Head of caudate nucleus (tissue), 42 donors: ENCODE measurements at regions not wholly inside any gene's neighbourhood (a gene's known extent, or its start where the extent isn't known, plus 50 kb on each side); places are given as distances from the start of the nearest gene placed in this dataset.

ENCODE experiments used
- DNase-seq, 42 donors: peaks; one replicate each; pipeline versions ENCODE4 v3.0.0 to v3.0.0-alpha.2; 2020 to 2021; ENCODE audit warnings: mixed read lengths in 7 of 42
- intact Hi-C: fragments of 100-400 bp; cut with DNase I; formaldehyde crosslinking; loops from one replicate; pipeline ENCODE4 v1.15.0; 2022

DNA sequence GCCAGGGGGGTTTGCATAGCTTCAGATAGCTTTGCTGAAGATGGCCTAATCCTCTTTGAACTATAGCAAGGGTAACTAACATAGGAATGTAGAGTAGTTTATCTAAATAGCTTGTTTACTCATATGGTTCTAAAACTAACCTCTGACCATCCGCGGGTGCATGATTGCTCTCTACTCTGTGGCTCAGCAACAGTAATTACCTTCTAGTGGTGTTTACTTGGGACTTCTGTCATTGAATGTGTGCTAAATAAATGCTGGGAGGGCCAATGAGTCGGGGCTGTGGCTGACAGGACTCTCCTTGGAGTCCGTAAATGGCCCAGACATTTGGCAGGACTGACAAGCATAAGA is 1461.9 kb downstream of the UQCRFS1 start:
- intact Hi-C loops = no loop called here

GRCh38 chr19:27750391-27751043 is 1462.4 kb downstream of the UQCRFS1 start:
- intact Hi-C loops = no loop called here

More for the DNA sequence above, 1461.9 kb downstream of the UQCRFS1 start:
- peak in 2 of 42 donors; percentile 5 to 7 for DNase-seq

GRCh38 chr19:27748551-27749152 is 1464.3 kb downstream of the UQCRFS1 start:
- peak in 2 of 42 donors; percentile 4 to 5 for DNase-seq
- intact Hi-C loops = no loop called here

More at GRCh38 chr19:27750391-27751043, 1462.4 kb downstream of the UQCRFS1 start:
- peak in 2 of 42 donors; percentile 10 to 18 for DNase-seq

DNA sequence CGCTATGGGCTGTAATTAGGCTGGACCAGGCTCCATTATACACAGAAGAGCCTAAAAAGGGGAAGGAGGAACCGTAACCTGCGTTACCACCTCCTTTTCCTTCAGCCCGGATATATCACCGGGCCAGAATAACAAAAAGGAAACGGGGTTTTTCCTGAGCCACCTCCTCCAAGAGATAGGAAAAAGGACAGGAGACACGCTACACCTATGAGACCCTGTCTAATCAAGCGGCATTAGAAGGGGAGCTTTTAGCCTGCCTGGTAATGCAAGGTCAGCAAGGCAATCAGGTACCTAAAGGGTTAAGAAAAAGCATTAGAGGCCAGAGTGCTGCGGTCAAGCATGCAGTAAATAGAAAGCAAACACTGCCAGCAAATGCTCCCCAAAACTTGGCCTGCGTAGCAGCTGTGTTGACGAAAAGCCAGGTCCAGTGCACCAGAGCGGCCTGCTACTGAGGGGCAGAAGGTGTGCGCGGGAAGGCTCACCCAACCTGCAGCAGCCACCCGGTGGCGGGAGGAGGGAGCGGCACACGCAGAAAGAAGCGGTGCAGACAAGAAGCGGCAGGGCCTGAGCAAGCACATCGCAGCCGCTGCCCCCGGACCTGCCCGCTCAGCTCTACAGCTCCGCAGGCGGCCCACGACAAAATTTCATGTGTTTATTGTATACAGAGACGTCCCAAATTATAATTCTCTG is 1466.1 kb downstream of the UQCRFS1 start:
- intact Hi-C loops = no loop called here

DNA sequence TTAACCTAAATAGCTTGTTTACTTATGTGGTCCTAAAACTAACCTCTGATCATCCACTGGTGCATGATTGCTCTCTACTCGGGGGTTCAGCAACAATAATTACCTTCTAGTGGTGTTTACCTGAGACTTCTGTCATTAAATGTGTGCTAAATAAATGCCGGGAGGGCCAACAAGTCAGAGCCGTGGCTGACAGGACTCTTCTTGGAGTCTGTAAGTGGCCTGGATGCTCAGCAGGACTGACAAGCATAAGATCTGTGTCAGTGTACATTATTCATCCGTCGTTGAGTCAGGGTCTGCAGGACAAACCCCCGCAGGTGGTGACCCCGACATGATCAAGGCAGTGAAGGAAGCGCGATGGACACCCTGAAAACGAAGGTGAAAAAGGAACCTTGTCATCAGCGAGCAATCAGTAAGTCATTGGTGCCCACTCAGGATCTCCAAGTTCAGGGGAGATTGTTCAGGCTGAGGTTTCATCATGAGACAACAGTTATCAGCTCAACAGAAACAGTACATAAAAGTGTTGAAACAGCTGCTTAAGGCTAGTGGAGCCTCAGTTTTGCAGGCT is 1466.9 kb downstream of the UQCRFS1 start:
- DNase-seq = peak in 2 of 42 donors; percentile 34 to 37
- intact Hi-C loops = no loop called here

More for the DNA sequence above, 1466.1 kb downstream of the UQCRFS1 start:
- peak; percentile 3 to 58 (median 20) for DNase-seq

DNA sequence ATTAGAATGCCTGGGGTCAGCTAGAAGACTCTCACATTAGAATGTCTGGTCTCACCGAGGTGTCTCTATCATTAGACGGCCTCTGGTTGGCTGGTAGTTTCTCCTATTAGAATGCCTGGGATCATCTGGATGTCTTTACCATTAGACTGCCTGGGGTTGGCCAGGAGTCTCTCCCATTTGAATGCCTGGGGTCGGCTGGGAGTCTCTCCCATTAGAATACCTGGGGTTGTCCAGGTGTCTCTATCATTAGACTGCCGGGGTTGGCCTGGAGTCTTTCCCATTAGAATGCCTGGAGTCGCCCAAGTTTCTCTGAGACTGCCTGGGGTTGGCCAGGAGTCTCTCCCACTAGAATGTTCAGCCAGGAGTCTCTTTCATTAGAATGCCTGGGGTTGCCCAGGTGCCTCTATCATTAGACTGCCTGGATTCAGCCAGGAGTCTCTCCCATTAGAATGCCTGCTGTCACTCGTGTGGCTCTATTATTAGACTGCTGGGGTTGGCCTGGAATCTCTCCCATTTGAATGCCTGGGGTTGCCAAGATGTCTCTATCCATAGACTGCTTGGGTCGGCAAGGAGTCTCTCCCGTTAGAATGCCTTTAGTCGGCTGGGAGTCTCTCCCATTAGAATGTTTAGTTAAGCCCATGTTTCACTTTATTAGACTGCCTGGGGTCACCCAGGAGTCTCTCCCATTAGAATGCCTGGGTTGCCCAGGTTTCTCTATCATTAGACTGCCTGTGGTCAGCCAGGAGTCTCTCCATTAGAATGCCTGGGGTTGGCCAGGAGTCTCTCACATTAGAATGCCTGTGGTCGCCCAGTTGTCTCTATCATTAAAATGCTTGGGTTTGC is 1467.8 kb downstream of the UQCRFS1 start:
- DNase-seq = peak in 5 of 42 donors; percentile 10 to 42 (median 25)
- intact Hi-C loops = no loop called here

GRCh38 chr19:27742041-27742440 is 1470.9 kb downstream of the UQCRFS1 start:
- intact Hi-C loops = no loop called here
- DNase-seq = peak in 1 of 42 donors; percentile 5

- intact Hi-C loops = no loop called here
- DNase-seq = peak in 1 of 42 donors; percentile 25
These were observed 1471.7 kb downstream of the UQCRFS1 start for GRCh38 chr19:27741236-27741635.

- peak in 2 of 42 donors; percentile 7 to 17 for DNase-seq
- intact Hi-C loops = no loop called here
These were observed 1472.6 kb downstream of the UQCRFS1 start for GRCh38 chr19:27740396-27740795.

DNA sequence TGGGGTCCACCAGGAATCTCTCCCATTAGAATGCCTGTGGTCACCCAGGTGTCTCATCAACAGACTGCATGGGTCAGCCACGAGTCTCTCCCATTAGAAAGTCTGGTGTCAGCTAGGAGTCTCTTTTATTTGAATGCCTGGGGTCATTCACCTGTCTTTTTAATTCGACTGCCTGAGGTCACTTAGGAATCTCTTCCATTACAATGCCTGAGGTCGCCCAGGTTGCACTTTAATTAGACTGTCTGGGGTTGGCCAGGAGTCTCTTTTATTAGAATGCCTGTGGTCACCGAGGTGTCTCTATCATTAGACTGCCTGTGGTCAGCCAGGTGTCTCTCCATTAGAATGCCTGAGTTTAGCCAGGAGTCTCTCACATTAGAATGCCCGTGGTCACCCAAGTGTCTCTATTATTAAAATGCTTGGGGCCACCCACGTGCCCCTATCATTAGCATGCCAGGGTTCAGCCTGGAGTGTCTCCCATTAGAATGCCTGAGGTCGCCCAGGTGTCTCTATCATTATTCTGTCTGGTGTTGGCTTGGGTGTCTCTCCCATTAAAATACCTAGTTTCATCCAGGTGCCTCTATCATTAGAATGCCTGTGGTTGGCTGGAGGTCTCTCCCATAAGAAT is 1474.3 kb downstream of the UQCRFS1 start:
- intact Hi-C loops = no loop called here
- DNase-seq = peak in 2 of 42 donors; percentile 13 to 30

- intact Hi-C loops = no loop called here
- DNase-seq = peak in 1 of 42 donors; percentile 10
These were observed 1476.7 kb downstream of the UQCRFS1 start for GRCh38 chr19:27736225-27736624.

GRCh38 chr19:27735314-27735713 is 1477.6 kb downstream of the UQCRFS1 start:
- intact Hi-C loops = no loop called here
- DNase-seq = peak in 1 of 42 donors; percentile 32

- intact Hi-C loops = no loop called here
- peak in 1 of 42 donors; percentile 10 for DNase-seq
These were observed 1478.3 kb downstream of the UQCRFS1 start for GRCh38 chr19:27734496-27735220.

- no peak for DNase-seq
- intact Hi-C loops = no loop called here
These were observed 1479.2 kb downstream of the UQCRFS1 start for GRCh38 chr19:27733551-27734266.

DNA sequence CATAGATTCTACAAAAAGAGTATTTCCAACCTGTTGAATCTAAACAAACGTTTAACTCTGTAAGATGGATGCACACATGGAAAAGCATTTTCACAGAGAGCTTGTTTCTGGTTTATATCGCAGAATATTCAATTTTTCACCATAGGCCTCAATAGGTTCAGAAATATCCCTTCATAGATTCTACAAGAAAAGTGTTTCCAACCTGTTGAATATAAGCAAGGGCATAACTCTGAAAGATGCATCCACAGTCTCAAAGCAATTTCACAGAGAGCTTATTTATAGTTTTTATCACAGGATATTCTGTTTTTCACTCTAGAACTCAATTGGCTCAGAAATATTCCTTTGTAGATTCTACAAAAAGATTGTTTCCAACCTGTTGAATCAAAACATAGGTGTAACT is 1483.6 kb downstream of the UQCRFS1 start:
- intact Hi-C loops = no loop called here

GRCh38 chr19:27722625-27723024 is 1490.3 kb downstream of the UQCRFS1 start:
- intact Hi-C loops = no loop called here
- no peak for DNase-seq

More for the DNA sequence above, 1483.6 kb downstream of the UQCRFS1 start:
- DNase-seq = no peak

DNA sequence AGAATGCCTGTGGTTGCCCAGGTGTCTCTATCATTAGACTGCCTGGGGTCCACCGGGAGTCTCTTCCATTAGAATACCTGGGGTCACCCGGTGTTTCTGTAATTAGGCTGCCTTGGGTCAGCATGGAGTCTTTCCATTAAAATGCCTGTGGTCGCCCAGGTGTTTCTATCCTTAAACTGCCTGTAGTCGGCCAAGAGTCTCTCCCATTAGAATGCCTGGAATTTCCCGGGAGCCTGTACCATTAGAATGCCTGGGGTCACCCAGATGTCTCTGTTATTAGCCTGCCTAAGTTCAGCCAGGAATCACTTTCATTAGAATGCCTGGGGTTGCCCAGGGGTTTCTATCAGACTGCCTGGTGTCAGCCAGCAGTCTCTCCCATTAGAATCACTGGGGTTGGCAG is 1492.8 kb downstream of the UQCRFS1 start:
- DNase-seq = no peak
- intact Hi-C loops = no loop called here
